HUES6 (cell line): ENCODE measurements at regions not wholly inside any gene's neighbourhood (a gene's known extent, or its start where the extent isn't known, plus 50 kb on each side); places are given as distances from the start of the nearest gene placed in this dataset.

ENCODE experiments used
- H3K27ac ChIP-seq: 2 replicates; pipeline ENCODE4 v1.7.0; 2013; ENCODE audit warnings: low read depth, mild to moderate bottlenecking, low read length, inconsistent platforms
- H3K27me3 ChIP-seq: 2 replicates; pipeline ENCODE4 v1.6.1; 2013; ENCODE audit warnings: low read length; ENCODE audit not compliant: control insufficient read depth, insufficient read depth
- H3K36me3 ChIP-seq: 2 replicates; pipeline ENCODE4 v1.6.1; 2013; ENCODE audit warnings: low read length; ENCODE audit not compliant: control insufficient read depth, insufficient read depth
- H3K4me1 ChIP-seq: 2 replicates; pipeline ENCODE4 v1.6.1; 2013; ENCODE audit warnings: low read length; ENCODE audit not compliant: control insufficient read depth, insufficient read depth
- H3K4me3 ChIP-seq: 2 replicates; pipeline ENCODE4 v1.5.1; 2013; ENCODE audit warnings: low read depth, low read length
- H3K9ac ChIP-seq: one replicate; pipeline ENCODE4 v1.6.1; 2013; ENCODE audit warnings: mild to moderate bottlenecking, low read length
- H3K9me3 ChIP-seq: 2 replicates; pipeline ENCODE4 v1.6.1; 2013; ENCODE audit warnings: low read depth, low read length; ENCODE audit not compliant: control insufficient read depth, insufficient read depth

DNA sequence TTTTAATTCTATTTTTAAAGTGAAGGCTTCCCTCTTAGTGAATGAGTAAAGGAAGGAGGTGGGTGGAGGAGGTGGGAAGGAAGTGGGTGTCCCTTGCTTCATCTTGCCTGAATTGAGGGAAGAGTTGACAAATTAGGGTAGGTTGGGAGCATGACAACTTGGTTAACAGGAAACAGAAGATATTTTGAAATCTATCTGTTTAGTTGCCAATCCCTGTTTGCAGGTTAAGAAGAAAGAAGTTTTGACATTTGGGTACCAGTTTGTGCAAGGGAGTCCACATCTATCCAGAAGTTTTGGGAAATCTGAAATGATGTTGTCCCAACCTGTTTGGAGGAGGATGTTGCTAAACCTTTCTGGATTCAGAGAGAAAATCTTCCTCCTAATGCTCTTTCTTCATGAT is 204.1 kb upstream of the SUCLG2 start:
- Histone ChIP-seq H3K4me1 (no peaks in the 10 kb centered on the region), H3K36me3 (no peaks in the 10 kb centered on the region), H3K9ac (no peak overlapping the region), H3K9me3 (peaks cover 3% of the 10 kb centered on the region; the same call in 1 of the 2 replicates), H3K4me3 (no peak overlapping the region), H3K27ac (no peak overlapping the region), H3K27me3 (no peaks in the 10 kb centered on the region)

DNA sequence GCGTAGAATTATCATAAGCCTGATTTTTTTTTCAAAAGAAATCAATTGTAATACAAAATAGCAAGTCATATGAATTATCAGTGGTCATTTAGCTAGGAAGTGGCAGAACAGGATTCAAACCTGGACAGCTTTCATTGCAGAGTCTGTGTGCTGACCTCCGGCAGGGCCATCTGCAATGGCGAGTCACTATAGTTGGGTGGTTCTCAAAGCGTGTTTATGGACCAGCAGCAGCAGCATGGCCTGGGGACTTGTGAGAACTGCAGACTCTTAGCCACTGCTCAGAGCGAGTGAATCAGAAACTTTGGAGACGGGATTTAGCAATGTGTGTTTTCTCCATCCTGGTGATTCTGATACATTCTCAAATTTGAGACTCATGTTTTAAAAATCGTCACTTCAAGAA is 202.3 kb upstream of the SUCLG2 start:
- Histone ChIP-seq H3K9ac (no peak overlapping the region), H3K4me1 (no peaks in the 10 kb centered on the region), H3K36me3 (no peaks in the 10 kb centered on the region), H3K27ac (no peak overlapping the region), H3K27me3 (no peaks in the 10 kb centered on the region), H3K4me3 (no peak overlapping the region), H3K9me3 (peaks cover 3% of the 10 kb centered on the region; the same call in 1 of the 2 replicates)

GRCh38 chr3:67854663-67855062 is 200.3 kb upstream of the SUCLG2 start:
- H3K4me3 ChIP-seq, result no peak overlapping the region
- H3K27ac ChIP-seq, result no peak overlapping the region
- H3K36me3 ChIP-seq, result no peaks in the 10 kb centered on the region
- no peaks in the 10 kb centered on the region for H3K27me3 ChIP-seq
- peaks cover 3% of the 10 kb centered on the region; the same call in 1 of the 2 replicates for H3K9me3 ChIP-seq
- no peak overlapping the region for H3K9ac ChIP-seq
- no peaks in the 10 kb centered on the region for H3K4me1 ChIP-seq

DNA sequence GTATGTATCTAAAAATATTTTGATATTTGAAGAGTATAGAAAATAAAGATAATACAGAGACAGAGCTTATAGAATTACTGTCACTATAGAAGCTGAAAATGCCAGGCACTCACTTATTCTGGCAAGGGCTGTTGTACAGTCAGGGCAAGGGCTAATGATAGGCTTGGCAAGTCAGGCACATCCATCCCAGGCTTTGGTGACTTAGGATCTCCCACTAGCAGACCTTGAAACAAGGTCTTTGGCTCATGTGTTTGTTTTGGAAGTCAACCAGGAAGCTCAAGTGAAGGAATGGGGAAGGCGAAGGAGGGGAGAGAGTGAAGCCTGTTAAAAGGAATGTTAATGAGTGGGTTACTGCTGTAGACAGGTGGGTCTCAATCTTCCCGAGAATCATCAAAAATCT is 199.1 kb upstream of the SUCLG2 start:
- no peaks in the 10 kb centered on the region for H3K36me3 ChIP-seq
- no peaks in the 10 kb centered on the region for H3K27me3 ChIP-seq

GRCh38 chr3:67848299-67848698 is 193.9 kb upstream of the SUCLG2 start:
- Histone ChIP-seq H3K4me1 (no peaks in the 10 kb centered on the region), H3K27me3 (no peaks in the 10 kb centered on the region), H3K27ac (no peak overlapping the region), H3K9ac (no peak overlapping the region), H3K9me3 (no peaks in the 10 kb centered on the region), H3K4me3 (no peak overlapping the region), H3K36me3 (no peaks in the 10 kb centered on the region)

More for the DNA sequence above, 199.1 kb upstream of the SUCLG2 start:
- Histone ChIP-seq H3K27ac (no peak overlapping the region), H3K9me3 (no peaks in the 10 kb centered on the region), H3K4me1 (no peaks in the 10 kb centered on the region), H3K9ac (no peak overlapping the region), H3K4me3 (no peak overlapping the region)

DNA sequence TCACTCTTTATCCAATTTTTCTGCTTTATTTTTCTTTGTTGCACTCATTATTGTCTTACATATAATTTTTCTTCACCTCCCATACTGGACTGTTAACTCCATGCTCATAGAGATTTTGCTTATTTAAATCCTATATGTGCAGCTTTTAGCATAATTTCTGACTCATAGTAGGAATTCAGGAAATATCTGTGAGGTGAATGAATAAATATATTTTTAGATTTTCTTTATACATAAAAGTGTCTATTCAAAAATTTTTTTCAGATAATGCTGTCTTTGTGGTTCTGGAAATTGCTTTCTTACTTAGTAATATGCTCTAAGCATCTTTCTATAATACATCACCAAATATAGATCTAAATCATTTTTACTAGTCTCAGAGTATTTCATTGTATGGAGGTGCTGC is 191.8 kb upstream of the SUCLG2 start:
- H3K9me3 ChIP-seq, result no peaks in the 10 kb centered on the region
- no peak overlapping the region for H3K9ac ChIP-seq
- H3K36me3 ChIP-seq, result no peaks in the 10 kb centered on the region
- H3K4me1 ChIP-seq, result no peaks in the 10 kb centered on the region
- no peak overlapping the region for H3K27ac ChIP-seq
- H3K27me3 ChIP-seq, result no peaks in the 10 kb centered on the region
- H3K4me3 ChIP-seq, result no peak overlapping the region

DNA sequence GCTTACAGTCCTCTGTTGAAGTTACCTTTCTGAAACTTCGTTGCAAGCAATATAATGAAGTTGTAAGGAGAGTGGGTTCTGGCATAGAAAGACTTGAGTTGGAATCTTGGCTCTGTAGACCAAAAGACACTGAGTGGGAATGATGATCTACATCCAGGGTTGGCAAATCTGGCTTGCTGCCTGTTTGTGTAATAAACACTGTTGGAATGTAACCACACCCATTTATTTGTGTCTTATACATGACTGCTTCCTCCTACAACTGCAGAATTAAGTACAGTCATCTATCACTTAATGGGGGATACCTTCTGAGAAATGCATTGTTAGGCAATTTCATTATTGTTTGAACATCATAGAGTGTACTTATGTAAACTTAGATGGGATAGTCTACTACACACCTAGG is 178.4 kb upstream of the SUCLG2 start:
- Histone ChIP-seq H3K27ac (no peak overlapping the region), H3K36me3 (no peaks in the 10 kb centered on the region), H3K27me3 (no peaks in the 10 kb centered on the region), H3K4me1 (no peaks in the 10 kb centered on the region), H3K9ac (no peak overlapping the region), H3K4me3 (no peak overlapping the region), H3K9me3 (0 out of 2 replicates have a peak, but pooled peaks cover 14% of the 10 kb centered on the region)

GRCh38 chr3:67831262-67831661 is 176.8 kb upstream of the SUCLG2 start:
- Histone ChIP-seq H3K36me3 (no peaks in the 10 kb centered on the region), H3K4me1 (no peaks in the 10 kb centered on the region), H3K27ac (no peak overlapping the region), H3K4me3 (no peak overlapping the region), H3K27me3 (no peaks in the 10 kb centered on the region), H3K9me3 (0 out of 2 replicates have a peak, but pooled peaks cover 14% of the 10 kb centered on the region), H3K9ac (no peak overlapping the region)

- Histone ChIP-seq H3K27ac (no peak overlapping the region), H3K36me3 (no peaks in the 10 kb centered on the region), H3K4me1 (no peaks in the 10 kb centered on the region), H3K9me3 (0 out of 2 replicates have a peak, but pooled peaks cover 5% of the 10 kb centered on the region), H3K27me3 (no peaks in the 10 kb centered on the region), H3K4me3 (no peak overlapping the region), H3K9ac (no peak overlapping the region)
Observed at GRCh38 chr3:67828486-67829010, 174.1 kb upstream of the SUCLG2 start.

DNA sequence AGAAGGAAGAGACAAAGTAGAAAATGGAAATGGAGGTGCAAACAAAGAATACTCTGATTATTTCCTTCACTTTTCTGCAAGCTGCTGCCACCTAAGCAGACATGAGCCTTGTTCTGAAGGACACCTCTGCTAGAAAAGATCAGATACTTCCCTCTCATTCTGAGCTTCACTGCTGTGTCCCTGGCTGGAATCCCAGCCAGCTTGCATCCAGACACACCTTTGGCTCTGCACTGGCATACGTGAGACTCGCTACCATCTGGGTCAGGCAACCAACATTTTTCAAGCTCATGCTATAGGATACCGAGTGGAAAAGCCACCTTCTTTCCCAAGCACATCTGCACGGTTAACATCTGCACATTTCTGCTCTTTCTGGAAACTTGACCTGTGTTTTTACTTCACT is 166.7 kb upstream of the SUCLG2 start:
- no peaks in the 10 kb centered on the region for H3K36me3 ChIP-seq
- no peak overlapping the region for H3K27ac ChIP-seq
- no peaks in the 10 kb centered on the region for H3K27me3 ChIP-seq
- no peak overlapping the region for H3K4me3 ChIP-seq
- no peaks in the 10 kb centered on the region for H3K9me3 ChIP-seq
- no peaks in the 10 kb centered on the region for H3K4me1 ChIP-seq
- no peak overlapping the region for H3K9ac ChIP-seq

DNA sequence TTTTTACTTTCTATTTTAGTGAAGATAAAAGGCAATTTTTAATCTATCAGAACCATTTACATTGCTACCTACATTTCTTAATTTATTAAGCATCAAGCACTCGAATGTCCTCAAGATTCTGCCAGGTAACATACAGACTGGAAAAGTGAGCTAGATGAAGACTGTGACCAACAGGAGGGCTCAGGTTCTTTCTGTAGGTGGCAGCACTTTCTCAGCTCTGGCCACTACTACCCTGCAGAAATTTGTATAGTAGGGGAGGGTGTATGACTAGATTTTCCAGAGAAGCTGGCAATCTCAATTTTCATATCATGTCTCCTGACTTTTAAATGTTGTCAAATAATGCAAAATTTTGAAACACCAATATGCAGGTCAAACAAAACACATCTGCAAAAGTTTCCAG is 165.0 kb upstream of the SUCLG2 start:
- no peak overlapping the region for H3K9ac ChIP-seq
- H3K27ac ChIP-seq, result no peak overlapping the region
- no peaks in the 10 kb centered on the region for H3K36me3 ChIP-seq
- no peaks in the 10 kb centered on the region for H3K9me3 ChIP-seq
- H3K4me1 ChIP-seq, result no peaks in the 10 kb centered on the region
- H3K4me3 ChIP-seq, result no peak overlapping the region
- H3K27me3 ChIP-seq, result no peaks in the 10 kb centered on the region
